ENCODE measurements at regions not wholly inside any gene's neighbourhood (a gene's known extent, or its start where the extent isn't known, plus 50 kb on each side); places are given as distances from the start of the nearest gene placed in this dataset.
"Not testable (repeated sequence)": the region's sequence is repeated elsewhere in the genome, so short reads cannot be mapped to it uniquely, and the experiment has no call there.

- DNase-seq: no peak
Measured at GRCh38 chr16:55043499-55043898, 112.8 kb downstream of the IRX5 start.

GRCh38 chr16:55044201-55044975, 113.7 kb downstream of the IRX5 start:
- DNase-seq: no peak

- DNase-seq: no peak
Measured at GRCh38 chr16:55045329-55045728, 114.7 kb downstream of the IRX5 start.

DNA sequence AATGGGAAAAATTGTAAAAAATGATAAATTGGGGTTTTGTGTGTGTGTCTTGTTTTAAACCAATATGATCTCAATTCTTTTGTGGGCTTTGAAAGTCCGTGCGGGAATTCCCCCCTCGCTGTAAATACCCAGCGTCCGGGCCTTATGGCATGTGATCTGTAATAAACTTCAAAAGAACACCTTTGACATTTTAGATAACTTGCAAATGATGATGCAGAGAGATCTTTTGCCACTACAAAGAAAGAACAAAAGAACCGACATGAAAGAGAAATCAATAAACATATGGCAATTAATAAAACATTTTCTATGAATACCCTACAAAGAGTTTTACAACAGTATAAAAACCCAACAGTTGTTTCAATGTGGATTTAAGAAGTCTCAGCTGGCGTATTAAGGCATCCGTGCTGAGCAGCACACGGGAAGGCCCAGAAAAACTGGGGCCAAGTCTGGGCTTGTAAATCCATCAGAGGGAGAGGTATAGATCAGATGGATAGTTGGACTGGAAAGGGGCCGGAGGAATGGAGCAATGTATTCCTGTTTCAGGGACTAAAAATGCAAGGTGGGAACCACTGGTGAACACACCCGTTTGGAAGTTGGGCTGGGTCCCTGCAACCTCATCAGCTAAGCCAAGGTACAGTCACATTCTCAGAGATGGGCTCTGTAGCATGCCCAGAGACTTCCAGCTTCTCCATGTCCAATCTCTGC, 115.2 kb downstream of the IRX5 start:
- no peak for DNase-seq

GRCh38 chr16:55046513-55046912, 115.8 kb downstream of the IRX5 start:
- no peak for DNase-seq

DNA sequence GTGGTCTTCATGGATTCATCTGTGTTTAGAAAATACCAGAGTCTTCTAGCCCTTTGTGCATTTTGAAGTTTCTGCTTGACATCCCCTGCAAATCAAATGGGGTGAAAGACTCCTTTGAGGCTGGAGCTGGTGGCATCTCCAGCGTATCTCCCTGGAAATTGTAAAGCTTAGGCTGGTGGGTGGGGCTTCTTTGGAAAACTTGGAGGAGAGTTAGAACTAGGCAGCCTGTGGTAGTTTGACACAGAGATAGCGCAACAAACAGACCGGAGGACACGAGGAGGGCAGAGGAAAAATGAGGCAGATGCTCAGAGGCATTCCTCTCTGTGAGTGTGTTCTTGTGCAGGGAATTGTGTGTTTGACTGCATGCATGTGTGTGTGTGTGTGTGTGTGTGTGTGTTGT, 116.3 kb downstream of the IRX5 start:
- no peak for DNase-seq

DNA sequence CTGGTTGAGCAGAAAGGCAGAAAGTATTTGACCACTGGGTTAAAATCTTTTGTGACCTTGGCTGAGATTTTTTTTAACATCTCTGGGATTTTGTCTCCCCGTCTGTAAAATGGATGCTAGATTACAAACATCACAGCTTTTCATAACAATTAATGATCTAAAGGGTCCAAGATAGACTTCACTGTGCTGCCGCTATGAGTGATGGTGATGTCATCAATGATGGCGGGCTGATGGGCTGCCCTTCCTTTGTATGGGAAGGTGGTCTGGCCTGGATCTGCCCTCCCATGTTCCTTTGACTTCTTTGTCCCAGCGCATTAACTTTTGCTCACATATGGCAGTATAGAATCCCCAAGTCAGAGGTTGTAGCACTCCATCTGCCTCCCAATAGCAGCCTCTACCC, 116.7 kb downstream of the IRX5 start:
- no peak for DNase-seq

GRCh38 chr16:55047903-55048497, 117.3 kb downstream of the IRX5 start:
- DNase-seq: no peak

DNA sequence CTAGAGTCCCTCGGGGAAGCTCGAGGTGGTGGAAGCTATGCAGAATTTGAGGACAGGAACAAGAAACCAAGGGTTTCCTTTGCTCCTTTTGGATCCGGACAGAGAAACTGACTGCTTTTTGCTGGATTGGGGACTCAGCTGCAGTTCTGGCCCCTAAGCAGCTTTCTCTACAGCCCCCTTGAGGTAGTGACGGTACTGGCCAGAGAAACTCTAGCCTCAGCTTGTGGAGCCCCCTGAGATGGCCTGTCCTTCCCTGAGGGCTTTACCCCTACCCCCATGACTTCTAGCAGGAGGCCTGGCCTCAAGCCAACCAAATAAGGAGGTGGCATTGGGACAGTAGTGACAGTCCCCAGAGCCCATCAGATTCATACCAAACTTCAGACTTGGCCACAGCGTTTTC, 118.1 kb downstream of the IRX5 start:
- DNase-seq: no peak

GRCh38 chr16:55051571-55052347, 121.1 kb downstream of the IRX5 start:
- DNase-seq: no peak

GRCh38 chr16:55052348-55052734, 121.7 kb downstream of the IRX5 start:
- no peak for DNase-seq

DNA sequence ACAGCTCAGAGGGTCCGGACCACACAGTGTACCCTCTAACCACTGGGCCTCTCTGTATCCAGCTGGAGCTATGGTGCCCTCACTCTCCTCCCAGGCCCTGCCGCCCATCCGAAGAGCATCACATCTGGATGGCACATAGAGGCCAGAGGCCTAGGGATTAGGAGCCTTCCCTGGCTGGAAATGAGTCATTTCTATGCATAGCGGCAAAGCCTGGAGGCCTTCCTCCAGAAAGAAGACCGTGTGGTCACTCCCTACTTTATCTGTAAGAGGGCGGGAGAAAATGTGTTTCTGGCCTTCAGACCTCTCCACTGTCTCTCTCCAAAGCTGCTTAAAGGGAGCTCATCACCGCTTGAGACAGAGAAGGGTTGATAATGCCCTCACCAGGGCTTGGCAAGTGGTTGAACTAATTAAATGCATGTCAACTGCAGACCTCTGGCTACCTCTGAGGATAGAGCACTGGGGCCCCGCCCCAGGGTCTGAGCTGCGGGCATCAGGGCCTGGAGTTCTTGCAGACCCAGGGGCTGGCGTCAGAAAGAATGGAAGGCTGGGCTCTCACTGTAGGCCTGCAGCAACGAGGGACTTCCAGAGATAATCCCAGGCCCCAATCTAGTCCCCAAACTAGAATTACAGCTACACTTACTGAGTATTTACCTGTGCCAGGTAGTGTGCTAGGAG, 122.2 kb downstream of the IRX5 start:
- DNase-seq: no peak

DNA sequence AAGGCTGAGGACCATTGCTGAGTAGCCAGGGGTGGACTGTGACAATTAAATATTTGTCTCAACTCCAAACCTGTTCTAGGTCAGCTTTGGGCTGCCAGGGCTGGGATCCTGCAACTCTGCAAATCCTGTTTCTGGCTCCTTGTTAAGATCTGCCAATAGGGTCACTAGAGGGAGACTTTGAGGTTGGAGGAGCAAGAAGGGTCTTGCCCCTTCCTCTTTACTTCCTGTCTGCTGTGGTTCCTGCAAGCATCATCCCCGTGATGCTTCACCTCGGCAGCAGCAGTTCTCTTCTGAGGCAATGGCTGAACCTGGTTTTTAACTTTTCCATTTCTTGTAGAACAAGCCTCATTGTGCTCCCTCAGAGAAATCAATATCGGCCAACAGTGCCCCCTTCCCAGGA, 124.6 kb downstream of the IRX5 start:
- no peak for DNase-seq

GRCh38 chr16:55056585-55057401, 126.1 kb downstream of the IRX5 start:
- no peak for DNase-seq

GRCh38 chr16:55057866-55058265, 127.2 kb downstream of the IRX5 start:
- no peak for DNase-seq

DNA sequence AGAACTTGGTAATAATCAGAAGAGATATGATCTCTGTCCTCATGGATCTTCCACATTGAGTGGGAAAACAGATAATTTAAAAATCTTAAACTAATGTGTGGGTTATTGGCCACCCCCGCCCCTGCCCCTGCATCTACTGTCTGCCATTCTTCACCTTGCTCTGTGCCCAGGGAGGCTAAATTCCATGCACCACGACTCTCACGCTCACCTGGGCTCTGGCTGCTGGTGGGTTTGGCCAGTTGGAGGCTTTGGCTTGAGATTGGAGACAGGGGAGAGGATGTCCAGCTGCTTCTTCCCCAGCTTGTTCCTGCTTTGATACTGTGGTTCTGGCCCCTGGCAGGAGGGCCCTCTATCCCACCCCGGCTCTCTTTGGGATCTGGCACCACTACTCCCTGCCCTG, 127.9 kb downstream of the IRX5 start:
- DNase-seq: no peak

- no peak for DNase-seq
Measured at GRCh38 chr16:55059146-55059545, 128.5 kb downstream of the IRX5 start.

DNA sequence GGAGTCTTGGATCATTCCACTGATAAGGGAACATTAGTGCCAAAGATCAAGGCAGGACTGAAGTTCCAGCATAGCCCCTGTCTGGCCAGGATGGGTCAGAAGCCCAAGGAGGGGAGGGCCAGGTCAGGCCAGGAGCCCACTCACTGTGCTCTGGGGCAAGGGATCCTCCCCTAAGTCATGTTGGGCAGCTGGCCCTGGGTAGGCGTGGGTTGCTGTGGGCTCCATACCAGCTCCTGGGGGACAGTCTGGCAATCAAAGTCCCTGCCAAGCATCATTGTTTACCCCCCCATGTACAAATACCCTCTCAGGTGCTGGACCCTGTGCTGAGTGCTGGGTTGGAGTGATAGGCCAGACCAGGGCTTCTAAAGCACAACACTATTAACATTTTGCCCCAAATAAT, 130.5 kb downstream of the IRX5 start:
- no peak for DNase-seq

DNA sequence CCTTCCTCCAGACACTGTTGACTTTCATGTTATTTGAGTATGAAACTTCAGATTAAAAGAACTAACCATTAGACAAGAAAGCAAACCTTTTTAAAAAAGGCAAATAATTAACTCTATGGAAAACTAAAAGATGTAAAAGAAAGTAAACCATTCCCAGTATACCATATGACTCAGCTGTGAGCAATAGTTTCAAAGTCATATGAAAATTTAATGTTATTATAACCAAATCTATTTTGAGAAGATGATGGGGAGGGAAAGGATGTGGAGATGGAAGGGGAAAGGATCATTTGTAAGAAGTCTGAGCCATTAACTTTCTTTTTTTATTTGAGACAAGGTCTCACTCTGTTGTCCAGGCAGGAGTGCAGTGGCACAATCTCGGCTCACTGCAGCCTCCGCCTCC, 131.8 kb downstream of the IRX5 start:
- DNase-seq: no peak

- no peak for DNase-seq
Measured at GRCh38 chr16:55072976-55073375, 142.3 kb downstream of the IRX5 start.

- DNase-seq: no peak
Measured at GRCh38 chr16:55073830-55074229, 143.2 kb downstream of the IRX5 start.

- not testable (repeated sequence) for DNase-seq
Measured at GRCh38 chr16:55075208-55075607, 144.5 kb downstream of the IRX5 start.
